CD4-positive, alpha-beta T cell treated with Interleukin-21 for 1 hour (primary cell): ENCODE measurements at regions not wholly inside any gene's neighbourhood (a gene's known extent, or its start where the extent isn't known, plus 50 kb on each side); places are given as distances from the start of the nearest gene placed in this dataset.

ENCODE experiments used
- DNase-seq: peaks from one replicate; pipeline ENCODE4 v3.0.0-alpha.2; 2020

DNA sequence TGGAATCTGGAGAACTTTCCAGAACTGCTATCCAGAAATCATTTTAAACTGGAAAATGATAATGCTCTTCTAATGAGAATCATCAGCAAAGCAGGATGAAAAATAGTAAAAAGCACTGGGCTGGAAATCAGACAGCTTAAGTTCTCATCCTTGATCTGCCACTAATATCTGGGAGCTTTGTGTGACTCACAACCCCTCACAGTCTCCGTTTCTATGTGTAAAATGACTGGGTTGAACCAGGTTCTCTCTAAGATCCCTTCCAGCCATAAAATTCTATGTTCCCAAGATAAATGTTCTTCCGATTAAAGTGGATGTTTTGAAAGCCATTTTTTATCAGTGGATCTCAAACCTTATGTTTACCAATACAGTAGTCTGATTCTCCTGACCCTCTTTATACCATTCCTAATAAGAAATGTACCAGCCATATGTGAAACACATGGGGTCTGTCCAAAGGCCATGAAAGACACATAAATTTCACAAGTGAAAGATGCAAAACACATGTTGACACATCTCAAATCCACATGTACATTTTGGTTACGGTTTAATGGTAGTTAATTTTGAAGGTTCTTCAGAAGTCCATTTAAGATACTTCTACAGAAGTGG lies 188.8 kb downstream of the EN1 start:
- DNase-seq, result no peak

DNA sequence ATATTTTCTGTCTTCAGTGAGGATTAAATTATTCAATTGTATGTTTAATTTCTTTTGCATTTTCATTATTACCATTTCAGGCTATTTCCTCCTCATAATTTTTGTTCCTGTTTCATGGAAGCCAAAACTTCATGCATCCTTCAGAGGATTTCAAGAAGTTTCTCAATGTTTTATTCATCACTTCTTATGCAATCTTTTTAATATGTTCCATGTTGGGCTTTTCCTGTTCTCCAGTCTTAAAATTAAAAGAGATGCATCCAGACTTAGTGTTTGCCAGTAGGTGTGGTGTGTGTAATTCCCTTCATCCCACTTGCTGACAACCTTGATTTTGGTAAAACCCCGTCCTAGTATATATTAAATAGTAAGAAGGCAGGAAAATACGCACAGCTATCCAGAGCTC lies 190.0 kb downstream of the EN1 start:
- no peak for DNase-seq

DNA sequence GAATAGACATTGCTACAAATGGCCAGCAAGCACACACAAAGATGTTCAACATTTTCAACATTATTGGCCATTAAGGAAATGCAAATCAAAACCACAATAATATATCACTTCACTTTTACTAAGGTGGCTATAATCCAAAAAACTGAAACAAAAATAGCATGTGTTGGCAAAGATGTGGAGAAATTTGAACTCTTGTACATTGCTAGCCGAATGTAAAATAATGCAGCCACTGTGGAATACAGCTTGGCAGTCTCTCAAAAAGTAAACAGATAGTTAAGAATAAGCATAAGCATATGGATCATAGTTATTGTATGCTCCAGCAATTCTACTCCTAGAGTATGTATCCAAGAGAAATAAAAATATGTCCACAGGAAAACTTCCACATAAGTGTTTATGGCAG lies 192.5 kb downstream of the EN1 start:
- DNase-seq, result no peak

DNA sequence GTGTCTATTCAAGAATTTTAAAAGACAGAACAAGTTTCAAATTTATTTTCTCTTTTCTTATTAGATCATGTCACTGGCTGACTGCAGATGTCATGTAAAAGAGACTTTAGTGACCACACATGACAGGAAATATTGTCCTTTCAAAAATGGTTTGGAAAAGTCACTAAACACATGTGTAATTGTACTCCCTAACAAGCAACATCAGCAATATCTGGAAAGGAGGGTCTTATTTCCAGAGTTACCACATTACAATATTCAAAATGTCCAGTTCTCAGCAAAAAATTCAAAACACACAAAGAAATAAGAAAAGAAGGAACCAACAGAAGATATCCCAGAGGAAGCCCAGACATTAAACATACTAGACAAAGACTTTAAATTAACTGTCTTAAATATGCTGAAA lies 197.1 kb downstream of the EN1 start:
- DNase-seq, result no peak

DNA sequence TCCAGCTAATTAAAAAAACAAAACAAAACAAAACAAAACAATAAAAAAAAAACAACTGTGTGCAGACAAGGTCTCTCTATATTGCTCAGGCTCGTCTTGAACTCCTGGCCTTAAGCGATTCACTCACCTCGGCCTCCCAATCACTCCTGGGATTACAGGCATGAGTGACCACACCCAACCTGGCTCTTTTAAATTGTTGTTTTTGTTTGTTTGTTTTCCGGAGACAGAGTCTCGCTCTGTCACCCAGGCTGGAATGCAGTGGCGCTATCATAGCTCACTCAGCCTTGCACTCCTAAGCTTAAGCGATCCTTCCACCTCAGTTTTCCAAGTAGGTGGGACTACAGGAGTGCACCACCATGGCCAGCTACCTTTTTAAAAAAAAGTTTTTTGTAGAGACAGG lies 201.6 kb downstream of the EN1 start:
- DNase-seq, result no peak

DNA sequence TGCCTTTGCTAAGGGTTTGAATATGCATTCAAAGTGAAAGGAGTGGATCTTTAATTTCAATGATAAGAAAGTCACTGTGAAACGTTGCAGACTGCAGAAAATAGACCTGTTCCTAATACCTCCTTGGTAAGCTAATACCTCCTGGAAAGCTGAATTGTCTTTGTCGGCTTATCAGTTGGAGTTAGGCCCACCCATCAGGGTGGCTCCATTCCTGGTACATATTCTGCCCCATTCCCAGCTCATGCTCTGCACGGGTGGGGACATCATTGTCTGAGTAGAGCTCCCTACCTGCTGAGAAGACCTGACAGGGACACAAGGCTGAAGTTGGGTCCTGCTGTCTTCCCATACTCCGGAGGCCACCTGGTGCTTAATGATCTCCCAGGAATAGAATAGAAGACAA lies 203.3 kb downstream of the EN1 start:
- DNase-seq, result no peak

DNA sequence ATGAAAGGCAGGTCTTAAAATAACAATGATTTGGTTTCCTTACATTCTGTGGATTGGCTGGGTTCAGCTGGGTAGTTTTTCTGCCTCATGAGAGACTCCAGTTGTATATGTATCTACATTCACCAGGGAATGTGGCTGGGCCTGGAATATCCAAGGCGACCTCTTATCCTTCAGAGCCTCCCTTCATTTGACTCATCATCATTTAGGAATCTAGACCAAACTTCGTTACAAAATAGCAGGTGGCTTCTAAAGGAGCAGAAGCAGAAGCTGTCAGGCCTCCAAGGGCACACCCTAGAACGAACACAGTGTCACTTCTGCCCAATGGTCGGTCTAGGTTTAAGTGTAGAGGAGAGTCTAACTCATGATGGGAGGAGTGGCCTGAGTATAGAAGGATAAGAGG lies 204.2 kb downstream of the EN1 start:
- no peak for DNase-seq

DNA sequence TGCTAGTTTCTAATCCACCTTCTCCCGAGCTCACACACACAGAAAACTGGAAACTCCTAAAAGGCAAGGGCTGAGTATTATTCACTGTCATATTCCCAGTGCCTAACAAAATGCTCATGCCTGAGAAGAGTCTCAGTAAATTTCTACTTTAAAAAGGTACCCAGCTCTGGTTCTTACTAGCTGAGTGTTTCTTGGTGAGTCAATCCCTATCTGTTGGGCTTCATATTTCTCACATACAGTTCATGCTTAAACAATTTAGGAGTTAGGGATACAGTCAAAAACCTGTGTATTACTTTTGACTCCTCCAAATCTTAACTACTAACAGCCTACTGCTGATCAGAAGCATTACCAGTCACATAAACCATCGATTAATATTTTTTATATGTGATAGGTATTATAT lies 204.9 kb downstream of the EN1 start:
- DNase-seq, result no peak

DNA sequence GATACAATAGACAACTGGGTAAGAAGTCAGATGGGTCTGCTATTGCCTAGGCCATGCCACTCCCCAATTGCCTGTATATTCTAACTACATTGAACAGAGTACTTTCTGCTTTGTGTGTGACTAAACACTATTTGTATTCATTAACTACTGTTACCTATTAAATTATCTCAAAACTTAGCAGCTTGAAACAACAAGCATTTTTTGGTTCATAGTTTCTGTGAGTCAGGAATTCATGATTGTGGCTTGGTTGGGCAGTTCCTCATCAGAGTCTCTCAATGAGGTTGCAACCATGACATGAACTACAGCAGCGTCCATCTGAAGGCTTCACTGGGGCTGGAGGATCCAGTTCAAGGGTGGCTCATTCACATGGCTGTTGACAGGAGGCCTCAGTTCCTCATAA lies 205.7 kb downstream of the EN1 start:
- no peak for DNase-seq

DNA sequence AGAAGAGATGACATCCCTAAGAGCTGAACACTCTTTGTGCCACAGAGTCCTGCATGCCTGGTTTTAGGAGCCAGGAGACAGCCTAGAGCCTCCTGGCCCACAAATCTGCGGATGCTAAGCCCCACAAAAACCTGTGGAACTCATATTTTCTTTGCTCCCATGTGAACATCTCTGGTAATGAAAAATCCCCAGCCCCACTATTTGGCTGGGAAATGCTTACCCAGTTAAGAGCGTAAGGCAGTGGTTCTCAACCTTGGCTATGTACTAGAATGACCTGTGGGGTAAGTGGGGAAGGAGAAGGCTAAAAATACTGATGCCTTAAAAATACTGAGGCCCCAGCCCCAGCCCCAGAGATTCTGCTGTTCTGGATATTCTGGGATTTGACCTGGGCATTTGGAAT lies 208.1 kb downstream of the EN1 start:
- no peak for DNase-seq

DNA sequence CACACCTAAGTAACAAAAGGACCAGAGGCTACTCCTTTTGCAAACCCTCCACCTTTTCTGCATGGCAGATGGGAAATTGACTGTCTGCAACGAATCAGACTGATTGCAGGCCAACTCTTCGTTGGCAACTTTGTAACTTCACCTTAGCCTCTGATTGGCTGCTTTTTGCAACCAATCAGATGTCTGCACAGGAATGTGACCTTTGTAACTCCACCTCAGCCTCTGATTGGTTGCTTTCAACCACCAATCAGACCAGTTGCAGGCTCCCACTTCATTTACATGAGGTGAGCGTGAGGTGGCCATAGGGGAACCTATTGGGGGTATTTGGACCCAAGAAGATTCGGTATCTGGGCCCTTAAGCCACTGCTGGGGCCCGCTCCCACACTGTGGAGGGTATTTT lies 209.0 kb downstream of the EN1 start:
- DNase-seq, result no peak

DNA sequence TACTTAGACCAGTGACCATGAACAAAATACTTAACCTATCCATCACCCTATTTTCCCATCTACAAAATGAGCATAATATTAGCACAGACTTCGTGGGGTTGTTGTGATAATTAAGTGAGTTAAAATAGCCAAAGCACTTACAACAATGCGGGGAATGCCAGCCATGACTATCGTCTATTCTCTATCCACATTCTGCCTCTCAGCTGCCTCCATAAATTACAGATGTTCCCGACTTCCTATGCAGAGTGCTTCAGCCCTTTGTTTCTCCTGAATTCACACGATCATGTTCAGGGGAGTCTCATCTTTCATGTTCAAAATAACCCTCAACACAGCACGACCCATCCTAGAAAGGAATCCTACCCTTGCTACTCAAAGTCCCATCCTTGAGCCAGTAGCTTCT lies 211.6 kb downstream of the EN1 start:
- DNase-seq, result no peak

DNA sequence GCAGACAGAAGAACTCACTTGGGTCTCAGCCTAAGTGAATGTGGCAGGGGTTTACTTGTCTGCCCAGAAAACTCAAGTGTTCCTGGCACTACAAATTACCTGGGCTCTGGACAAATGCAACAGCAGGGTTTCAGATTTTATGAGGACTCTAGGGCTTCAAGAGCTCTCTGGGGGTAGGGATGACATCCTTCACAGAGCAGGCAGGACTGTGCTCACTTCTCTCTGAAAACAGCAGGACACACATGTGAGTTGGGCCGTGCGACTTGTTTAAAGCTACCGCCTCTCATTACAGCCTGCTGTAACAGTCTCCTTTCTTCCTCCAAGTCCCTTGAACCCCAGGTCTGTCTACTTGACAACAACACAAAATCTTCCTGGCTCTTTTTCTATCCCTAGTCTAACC lies 212.6 kb downstream of the EN1 start:
- no peak for DNase-seq

DNA sequence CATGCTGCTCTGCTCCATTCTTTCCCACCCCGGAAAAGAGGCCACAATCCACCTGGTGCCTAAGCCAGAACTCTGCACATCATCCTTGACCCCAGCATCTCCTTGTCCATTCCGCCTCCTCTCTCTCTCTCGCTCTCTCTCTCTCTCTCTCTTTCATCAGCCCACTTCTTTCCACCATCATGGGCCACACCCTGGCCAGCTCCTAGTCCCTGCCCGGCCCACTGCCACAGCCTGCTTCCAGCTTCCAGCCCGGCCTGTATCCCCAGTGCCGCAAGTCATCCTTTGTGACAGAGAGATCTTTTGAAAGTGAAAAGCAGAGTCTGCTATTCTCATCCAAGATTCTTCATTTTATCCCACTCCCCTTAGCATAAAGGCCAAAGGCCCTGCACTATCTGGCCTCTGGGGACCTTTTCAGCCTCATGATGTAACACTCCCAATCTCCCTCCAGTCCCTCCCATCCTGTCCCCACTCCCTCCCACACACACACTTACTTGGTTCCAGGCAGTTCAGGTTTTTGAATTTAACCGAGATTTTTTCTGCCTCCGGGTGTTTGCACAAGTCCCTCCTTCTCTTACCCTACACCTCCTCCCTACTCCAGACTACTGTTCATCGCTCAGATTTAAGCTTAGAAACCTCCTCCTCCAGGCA lies 214.0 kb downstream of the EN1 start:
- no peak for DNase-seq

DNA sequence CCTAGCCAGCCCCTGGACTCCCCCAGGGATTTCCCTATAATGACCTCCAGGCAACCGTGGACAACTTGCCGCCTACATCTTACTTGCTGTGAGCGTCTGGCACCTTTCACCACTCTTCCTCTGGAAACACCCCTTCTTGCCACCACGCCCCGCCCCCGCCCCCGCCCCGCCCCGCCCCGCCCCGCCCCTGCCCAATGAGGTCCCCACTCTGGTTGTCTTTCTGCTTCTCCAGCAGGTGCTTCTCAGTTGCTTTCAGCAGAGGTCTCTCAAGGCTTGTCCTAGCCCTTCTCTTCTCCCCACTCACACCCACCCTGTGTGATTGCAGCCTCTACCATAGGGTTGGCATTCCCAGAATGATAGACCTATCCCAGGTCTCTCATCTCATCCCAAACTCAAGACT lies 214.5 kb downstream of the EN1 start:
- DNase-seq, result no peak

DNA sequence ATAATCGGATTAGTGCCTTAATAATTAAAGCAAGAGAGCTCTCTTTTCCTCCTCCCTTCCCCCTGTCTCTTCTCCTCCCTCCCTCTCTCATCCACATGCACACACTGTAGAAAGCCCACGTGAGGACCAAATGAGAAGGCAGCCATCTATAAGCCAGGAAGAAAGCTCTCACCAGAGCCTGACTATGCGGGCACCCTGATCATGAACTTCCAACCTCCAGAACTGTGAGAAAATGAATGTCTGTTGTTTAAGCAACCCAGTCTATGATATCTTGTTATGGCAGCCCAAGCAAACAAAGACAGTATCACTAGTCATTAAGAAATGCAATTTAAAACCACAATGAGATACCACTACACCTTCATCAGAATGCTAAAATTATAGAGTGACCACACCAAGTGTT lies 220.3 kb downstream of the EN1 start:
- DNase-seq, result no peak

DNA sequence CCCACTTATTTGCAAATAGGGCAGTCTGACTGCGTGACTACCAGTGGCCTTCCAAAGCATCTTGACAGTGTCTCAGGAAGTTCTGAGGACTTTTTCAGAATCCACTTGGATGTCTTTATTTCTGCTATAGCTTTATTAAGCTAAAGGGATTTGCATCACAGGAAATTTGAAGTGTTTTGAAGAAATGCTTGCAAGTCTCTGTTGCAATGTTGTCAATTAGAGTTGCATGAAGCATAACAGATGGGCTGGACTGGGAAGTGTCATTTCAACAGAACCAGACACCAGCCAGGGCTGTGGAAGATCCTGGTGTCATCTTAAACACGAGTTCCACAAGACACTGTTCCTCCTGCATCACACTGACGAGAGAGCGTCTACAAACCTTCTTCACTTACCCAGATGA lies 224.5 kb downstream of the EN1 start:
- no peak for DNase-seq

DNA sequence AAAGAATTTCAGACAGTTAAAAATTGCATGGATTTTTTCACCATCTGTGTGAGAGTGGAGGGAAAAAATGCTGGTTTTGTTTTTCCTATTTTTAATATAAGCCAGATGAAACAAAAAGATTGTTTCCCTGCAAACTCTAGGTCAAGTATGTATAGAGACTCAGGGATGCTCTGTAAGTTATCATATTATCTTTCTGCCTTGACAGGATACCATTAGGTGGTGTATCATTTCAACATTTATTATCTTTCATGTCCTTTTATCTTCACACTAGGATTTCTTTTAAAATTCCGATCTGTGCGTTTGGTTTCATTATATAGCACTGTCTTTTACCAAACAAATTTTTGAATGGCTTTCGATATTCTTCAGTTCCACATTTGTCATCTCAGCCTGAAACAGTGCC lies 225.3 kb downstream of the EN1 start:
- no peak for DNase-seq

DNA sequence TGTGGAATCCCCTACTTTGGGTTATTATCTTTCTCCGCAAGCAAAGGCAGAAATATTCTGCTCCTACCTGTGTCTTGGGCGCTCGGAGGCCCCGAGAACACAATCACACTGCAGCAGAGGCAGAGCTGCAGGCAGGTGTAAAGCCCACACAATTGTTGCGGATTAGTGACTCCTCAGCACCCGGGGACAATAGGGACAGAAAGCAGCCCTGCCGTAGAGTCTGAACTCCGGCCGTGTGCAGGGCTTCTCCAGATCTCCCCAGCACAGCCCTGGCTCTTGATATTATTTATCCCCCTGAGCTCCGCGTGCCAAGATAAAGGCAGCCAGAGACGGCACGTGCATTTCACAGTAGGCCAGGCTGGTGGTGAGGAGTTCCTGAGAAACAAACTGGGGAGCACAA lies 229.2 kb downstream of the EN1 start:
- DNase-seq, result no peak

DNA sequence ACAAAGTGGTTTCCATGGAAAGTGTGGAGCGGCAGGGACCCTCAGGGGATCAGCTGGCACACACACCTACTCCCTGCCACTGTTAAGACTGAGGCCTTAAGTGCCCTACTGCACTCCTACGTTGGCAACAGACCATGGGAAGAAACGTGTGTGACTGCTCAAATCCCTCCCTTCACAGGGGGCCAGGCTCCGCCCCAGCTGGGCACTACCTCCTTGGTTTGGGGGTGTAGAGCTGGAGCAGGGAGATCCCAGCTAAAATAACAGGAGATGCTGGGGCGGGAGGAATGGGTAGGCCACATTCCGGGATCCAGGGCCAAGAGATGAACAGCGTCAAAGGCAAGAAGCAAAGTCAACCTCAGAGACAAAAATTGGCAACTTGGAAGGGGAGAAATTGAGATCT lies 231.0 kb downstream of the EN1 start:
- DNase-seq, result no peak

DNA sequence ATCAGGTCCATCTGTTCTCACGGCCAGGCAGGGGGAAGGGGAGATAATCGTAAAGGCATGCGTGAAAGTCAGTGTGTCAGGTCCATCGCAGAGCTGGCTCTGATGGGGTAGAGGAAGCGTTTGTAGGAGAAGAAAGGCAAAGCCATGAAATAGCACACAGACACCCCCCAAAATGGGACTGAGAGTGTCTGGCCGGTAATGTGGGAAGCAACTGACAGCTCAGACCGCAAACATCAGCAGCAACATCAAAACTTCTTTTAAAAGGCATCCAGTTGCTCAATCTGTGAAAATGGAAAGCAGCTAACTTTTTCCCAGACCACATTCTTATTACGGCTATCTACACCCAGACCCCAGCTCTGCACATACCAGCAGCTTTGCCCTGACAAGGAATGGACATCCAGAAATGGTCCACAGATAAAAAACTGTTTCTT lies 232.6 kb downstream of the EN1 start:
- no peak for DNase-seq

DNA sequence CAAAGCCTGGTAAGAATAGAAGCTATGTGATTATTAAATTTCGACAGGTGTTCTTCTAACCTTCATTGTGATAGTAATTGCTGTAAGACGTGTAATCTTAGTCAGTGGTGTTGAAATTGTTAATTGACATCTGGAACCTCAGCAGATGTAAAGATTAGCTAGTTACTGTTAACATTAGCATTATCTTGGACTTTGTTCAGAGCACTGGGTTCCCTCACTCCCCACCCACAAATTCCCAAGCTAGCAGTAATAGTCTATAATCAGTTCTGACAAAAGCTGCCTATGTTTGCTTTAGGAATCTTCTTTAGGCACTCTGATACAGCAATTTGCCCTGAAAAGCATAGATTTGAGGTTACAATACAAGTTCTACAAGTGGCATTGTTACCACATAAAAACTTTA lies 233.7 kb downstream of the EN1 start:
- DNase-seq, result no peak

DNA sequence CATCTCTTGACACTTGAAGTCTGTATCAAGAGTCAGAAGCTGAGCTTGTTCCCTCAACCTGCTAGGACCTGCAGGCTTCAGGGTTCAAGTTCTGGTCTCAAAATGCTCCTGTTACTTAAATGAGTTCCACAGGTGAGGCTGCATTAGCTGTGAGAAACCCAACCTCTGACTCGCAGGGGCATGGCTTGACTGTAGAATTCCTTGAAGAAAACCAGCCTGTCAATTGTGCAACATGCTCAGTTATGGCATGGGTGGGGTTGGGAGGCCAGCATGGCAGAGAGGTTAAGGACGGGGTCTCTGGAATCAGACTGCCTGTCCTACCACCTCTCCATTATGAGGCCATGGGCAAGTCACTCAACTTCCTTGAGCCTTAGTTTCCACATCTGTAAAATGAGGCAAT lies 235.8 kb downstream of the EN1 start:
- no peak for DNase-seq

DNA sequence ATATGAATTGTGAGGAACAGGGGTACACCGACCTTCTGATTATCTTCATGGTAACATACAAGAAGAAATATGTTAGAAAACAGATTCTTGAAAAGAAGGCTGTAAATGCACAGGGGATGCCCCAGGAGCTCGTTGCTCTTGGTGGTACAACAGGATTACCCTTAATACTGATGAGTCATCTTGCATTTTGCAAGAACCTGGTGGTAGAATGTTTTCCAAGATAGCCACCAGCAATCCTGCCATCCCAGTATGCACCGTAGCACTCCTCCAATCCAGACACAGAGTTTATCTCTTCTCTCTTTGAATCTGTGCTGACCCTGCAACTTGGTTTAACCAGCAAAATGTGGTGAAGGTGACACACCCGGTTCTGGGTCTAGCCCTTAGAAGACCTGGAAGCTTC lies 238.3 kb downstream of the EN1 start:
- DNase-seq, result no peak

DNA sequence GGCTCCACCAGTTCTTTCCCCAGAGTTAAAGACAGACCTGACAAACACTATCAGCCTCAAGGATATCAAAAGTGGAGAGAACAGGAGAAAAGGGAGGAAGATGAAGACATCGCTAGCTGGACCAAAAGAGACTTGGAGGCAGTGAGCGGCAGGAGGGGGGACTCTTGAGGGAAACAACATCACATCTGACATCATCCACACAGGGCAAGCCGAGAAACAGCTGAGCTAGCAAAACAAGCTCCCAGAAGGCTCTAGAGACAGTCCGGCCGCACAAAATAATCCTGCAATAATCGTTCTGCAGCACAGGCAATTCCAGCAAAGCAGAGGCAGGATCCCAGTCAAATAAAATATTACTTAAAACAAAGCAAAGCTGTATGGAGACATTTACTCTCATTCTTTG lies 239.8 kb downstream of the EN1 start:
- DNase-seq, result no peak

DNA sequence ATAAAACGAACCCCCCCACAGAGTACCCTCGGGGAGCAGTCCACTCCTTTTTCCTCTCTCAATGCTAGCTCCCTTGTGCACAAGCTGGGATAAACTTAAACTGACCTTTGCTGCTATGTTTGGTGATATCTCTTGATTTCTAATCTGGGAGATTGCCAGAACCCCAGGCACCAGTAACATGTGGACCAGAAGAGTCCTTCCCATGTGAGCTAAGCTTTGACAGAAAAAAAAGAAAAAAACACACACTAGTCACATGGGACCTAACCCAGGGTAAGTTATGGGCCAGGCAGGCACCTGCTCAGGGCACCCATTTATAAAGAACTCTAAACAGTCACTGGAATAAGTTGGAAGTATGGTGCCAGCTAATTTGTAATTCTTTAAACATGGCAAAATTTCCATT lies 242.6 kb downstream of the EN1 start:
- DNase-seq, result no peak
